Upper lobe of left lung (tissue), 6 donors: ENCODE measurements at regions not wholly inside any gene's neighbourhood (a gene's known extent, or its start where the extent isn't known, plus 50 kb on each side); places are given as distances from the start of the nearest gene placed in this dataset.

ENCODE experiments used
- ATAC-seq, 2 donors: fragments of 200-7000 bp; cut with Tn5 transposase; one replicate each; pipeline ENCODE4 v1.9.1; 2022; ENCODE audit warnings: mild to moderate bottlenecking in 2 of 2, moderate library complexity in 2 of 2; ENCODE audit not compliant: low FRiP score in 2 of 2
- DNase-seq, 2 donors: peaks; one replicate each; pipeline ENCODE4 v3.0.0-alpha.2; 2019 to 2020
- H3K27ac ChIP-seq, 4 donors: fragments of 200-600 bp; sonication (generic); one replicate each; pipeline ENCODE4 v1.5.1; 2016 to 2019
- H3K27me3 ChIP-seq, 4 donors: fragments of 200-600 bp; sonication (generic); one replicate each; pipeline ENCODE4 v1.5.1; 2017 to 2019
- H3K36me3 ChIP-seq, 4 donors: fragments of 200-600 bp; sonication (generic); one replicate each; pipeline ENCODE4 v1.5.1; 2016 to 2019
- H3K4me1 ChIP-seq, 4 donors: fragments of 200-600 bp; sonication (generic); one replicate each; pipeline ENCODE4 v1.5.1; 2018 to 2019
- H3K4me3 ChIP-seq, 4 donors: fragments of 200-600 bp; sonication (generic); one replicate each; pipeline ENCODE4 v1.5.1; 2017 to 2019; ENCODE audit warnings: mild to moderate bottlenecking in 2 of 4, moderate library complexity in 1 of 4
- H3K9me3 ChIP-seq, 4 donors: fragments of 200-600 bp; sonication (generic); one replicate each; pipeline ENCODE4 v1.5.1; 2018 to 2019
- CTCF ChIP-seq, 6 experiments: fragments of 450-650 bp in 4 of 6; fragments of 200-600 bp in 2 of 6; sonication (generic) in 2 of 6; IDR thresholded peaks; one replicate each; pipeline ENCODE4 v1.5.1; 2016 to 2019; ENCODE audit warnings: antibody characterized with exemption in 6 of 6
- EP300 ChIP-seq, 4 donors: sonication (generic); formaldehyde crosslinking; IDR thresholded peaks; one replicate each; pipeline ENCODE4 v1.5.1; 2017; ENCODE audit warnings: antibody characterized with exemption in 4 of 4, control low read depth in 2 of 4
- POLR2A ChIP-seq, 4 donors: fragments of 450-650 bp; IDR thresholded peaks; one replicate each; pipeline ENCODE4 v1.5.1; 2016 to 2017; ENCODE audit warnings: antibody characterized with exemption in 4 of 4, mild to moderate bottlenecking in 2 of 4
- POLR2AphosphoS5 ChIP-seq, 2 donors: sonication (generic); formaldehyde crosslinking; IDR thresholded peaks; one replicate each; pipeline ENCODE4 v1.5.1; 2017; ENCODE audit warnings: antibody characterized with exemption in 2 of 2
- WGBS, 2 donors: methylation state at CpG; one replicate each; pipeline ENCODE4 v1.1.5; 2017 to 2018; 5-methylcytosine and 5-hydroxymethylcytosine counted together
- donor health status: DM: no; HTN: no; CAD: no; lungs with moderate emphysema.
- donor health status: DM: no; HTN: yes; CAD: no; lungs with severe emphysema.

GRCh38 chr4:123327346-123327745 lies 69.2 kb upstream of the SPRY1 start:
- Histone ChIP-seq H3K27me3 (no peaks in the 10 kb centered on the region), H3K36me3 (no peaks in the 10 kb centered on the region), H3K9me3 (peaks cover 0 to 4% (median 1%) of the 10 kb centered on the region in 4 donors), H3K27ac (no peak overlapping the region), H3K4me1 (no peaks in the 10 kb centered on the region), H3K4me3 (no peak overlapping the region)
- ATAC-seq (no peak), DNase-seq (no peak)
- WGBS, 2 donors = 84 to 85% methylated on average over 4 of the region's 4 CpGs
- TF ChIP-seq CTCF (IDR thresholded peaks at IDR 0.05) = no peak
- TF ChIP-seq POLR2AphosphoS5 (IDR thresholded peaks at IDR 0.05) = no peak
- no peak for TF ChIP-seq POLR2A (IDR thresholded peaks at IDR 0.05)
- no peak for TF ChIP-seq EP300 (IDR thresholded peaks at IDR 0.05)

- H3K36me3 ChIP-seq = no peaks in the 10 kb centered on the region
- TF ChIP-seq POLR2AphosphoS5 (IDR thresholded peaks at IDR 0.05) (no peak), CTCF (IDR thresholded peaks at IDR 0.05) (no peak), POLR2A (IDR thresholded peaks at IDR 0.05) (no peak), EP300 (IDR thresholded peaks at IDR 0.05) (no peak)
- H3K4me1 ChIP-seq = no peaks in the 10 kb centered on the region
- no peak overlapping the region for H3K27ac ChIP-seq
- no peak for DNase-seq
- no peaks in the 10 kb centered on the region for H3K27me3 ChIP-seq
- no peak for ATAC-seq
- H3K4me3 ChIP-seq = no peak overlapping the region
- 53 to 69% methylated on average over 3 of the region's 3 CpGs for WGBS, 2 donors
- peaks cover 0 to 4% (median 0%) of the 10 kb centered on the region in 4 donors for H3K9me3 ChIP-seq
Observed at GRCh38 chr4:123327846-123328429, 68.7 kb upstream of the SPRY1 start.

- no peak for DNase-seq
- Histone ChIP-seq H3K9me3 (no peaks in the 10 kb centered on the region), H3K36me3 (no peaks in the 10 kb centered on the region), H3K4me3 (no peak overlapping the region), H3K27me3 (no peaks in the 10 kb centered on the region), H3K27ac (no peak overlapping the region), H3K4me1 (no peaks in the 10 kb centered on the region)
- TF ChIP-seq POLR2AphosphoS5 (IDR thresholded peaks at IDR 0.05) (no peak), CTCF (IDR thresholded peaks at IDR 0.05) (no peak), POLR2A (IDR thresholded peaks at IDR 0.05) (no peak), EP300 (IDR thresholded peaks at IDR 0.05) (no peak)
- WGBS, 2 donors = 70 to 74% methylated on average over 7 of the region's 7 CpGs
- ATAC-seq = no peak
Observed at GRCh38 chr4:123338715-123339114, 57.9 kb upstream of the SPRY1 start.

- DNase-seq (no peak), ATAC-seq (peak in 1 of 2 donors; percentile 37)
- Histone ChIP-seq H3K27ac (no peak overlapping the region), H3K4me3 (no peak overlapping the region), H3K27me3 (no peaks in the 10 kb centered on the region), H3K9me3 (no peaks in the 10 kb centered on the region), H3K36me3 (no peaks in the 10 kb centered on the region), H3K4me1 (no peaks in the 10 kb centered on the region)
- 92 to 93% methylated on average over 5 of the region's 5 CpGs for WGBS, 2 donors
- TF ChIP-seq CTCF (IDR thresholded peaks at IDR 0.05) (no peak), EP300 (IDR thresholded peaks at IDR 0.05) (no peak), POLR2A (IDR thresholded peaks at IDR 0.05) (no peak), POLR2AphosphoS5 (IDR thresholded peaks at IDR 0.05) (no peak)
Observed at GRCh38 chr4:123339507-123340380, 56.9 kb upstream of the SPRY1 start.
